Left ventricle myocardium inferior (tissue), 1 donor: ENCODE measurements at regions not wholly inside any gene's neighbourhood (a gene's known extent, or its start where the extent isn't known, plus 50 kb on each side); places are given as distances from the start of the nearest gene placed in this dataset.
"Not testable (repeated sequence)": the region's sequence is repeated elsewhere in the genome, so short reads cannot be mapped to it uniquely, and the experiment has no call there.

Experiments
- DNase-seq: peaks from one replicate; pipeline ENCODE4 v3.0.0-alpha.2; 2020
- H3K27ac ChIP-seq: fragments of 200-600 bp; replicated peaks from 2 replicates; pipeline ENCODE4 v1.8.0; 2021
- H3K27me3 ChIP-seq: fragments of 200-600 bp; 2 replicates; pipeline ENCODE4 v1.8.0; 2021; ENCODE audit warnings: low read depth
- H3K36me3 ChIP-seq: fragments of 200-600 bp; 2 replicates; pipeline ENCODE4 v1.8.0; 2021
- H3K4me1 ChIP-seq: fragments of 200-600 bp; 2 replicates; pipeline ENCODE4 v1.8.0; 2021
- H3K4me3 ChIP-seq: fragments of 200-600 bp; 2 replicates; pipeline ENCODE4 v1.8.0; 2021; ENCODE audit warnings: mild to moderate bottlenecking, moderate library complexity
- H3K9me3 ChIP-seq: fragments of 200-600 bp; replicated peaks from 2 replicates; pipeline ENCODE4 v1.8.0; 2021
- intact Hi-C: fragments of 100-400 bp; cut with micrococcal nuclease; formaldehyde crosslinking; loops from one replicate; pipeline ENCODE4 v1.11.0; 2022
- TF ChIP-seq, protein P1 (sequence below): fragments of 200-600 bp; IDR thresholded peaks from 2 replicates; pipeline ENCODE4 v1.8.0; 2021; ENCODE audit warnings: antibody characterized with exemption, mild to moderate bottlenecking, borderline replicate concordance
- donor health status: DM: no; HTN: yes; CAD: no; lungs with severe emphysema.

DNA sequence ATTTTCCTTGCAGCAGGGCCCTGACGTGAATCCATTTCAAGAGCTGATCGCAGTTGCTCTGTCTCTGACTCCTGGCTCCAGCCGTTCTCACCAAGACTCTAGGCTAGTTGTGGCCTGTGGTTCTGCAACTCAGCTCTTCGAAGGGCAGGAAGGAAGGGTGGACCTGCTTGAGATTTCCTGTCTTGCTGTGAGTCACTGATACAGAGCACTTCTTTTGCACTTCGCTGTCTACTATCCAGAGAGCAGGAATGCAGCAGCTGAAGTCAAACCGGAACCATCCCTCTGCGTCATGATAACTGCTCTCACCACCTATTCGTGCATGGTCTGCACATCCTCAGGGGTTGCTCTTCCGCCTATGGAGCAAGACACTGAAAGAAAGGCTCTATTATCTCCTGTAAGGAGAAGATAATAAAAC, 59.7 kb downstream of the RAP2B start:
- peak overlapping the region; percentile 79 for H3K27ac ChIP-seq
- peaks cover 22% of the 10 kb centered on the region for H3K4me1 ChIP-seq
- peak overlapping the region; percentile 20 for H3K4me3 ChIP-seq
- DNase-seq = peak; percentile 47
- no peaks in the 10 kb centered on the region for H3K27me3 ChIP-seq
- H3K36me3 ChIP-seq = no peaks in the 10 kb centered on the region
- TF ChIP-seq, protein P1, sequence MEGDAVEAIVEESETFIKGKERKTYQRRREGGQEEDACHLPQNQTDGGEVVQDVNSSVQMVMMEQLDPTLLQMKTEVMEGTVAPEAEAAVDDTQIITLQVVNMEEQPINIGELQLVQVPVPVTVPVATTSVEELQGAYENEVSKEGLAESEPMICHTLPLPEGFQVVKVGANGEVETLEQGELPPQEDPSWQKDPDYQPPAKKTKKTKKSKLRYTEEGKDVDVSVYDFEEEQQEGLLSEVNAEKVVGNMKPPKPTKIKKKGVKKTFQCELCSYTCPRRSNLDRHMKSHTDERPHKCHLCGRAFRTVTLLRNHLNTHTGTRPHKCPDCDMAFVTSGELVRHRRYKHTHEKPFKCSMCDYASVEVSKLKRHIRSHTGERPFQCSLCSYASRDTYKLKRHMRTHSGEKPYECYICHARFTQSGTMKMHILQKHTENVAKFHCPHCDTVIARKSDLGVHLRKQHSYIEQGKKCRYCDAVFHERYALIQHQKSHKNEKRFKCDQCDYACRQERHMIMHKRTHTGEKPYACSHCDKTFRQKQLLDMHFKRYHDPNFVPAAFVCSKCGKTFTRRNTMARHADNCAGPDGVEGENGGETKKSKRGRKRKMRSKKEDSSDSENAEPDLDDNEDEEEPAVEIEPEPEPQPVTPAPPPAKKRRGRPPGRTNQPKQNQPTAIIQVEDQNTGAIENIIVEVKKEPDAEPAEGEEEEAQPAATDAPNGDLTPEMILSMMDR = no peak
- intact Hi-C loops = no loop called here
- no peaks in the 10 kb centered on the region for H3K9me3 ChIP-seq

DNA sequence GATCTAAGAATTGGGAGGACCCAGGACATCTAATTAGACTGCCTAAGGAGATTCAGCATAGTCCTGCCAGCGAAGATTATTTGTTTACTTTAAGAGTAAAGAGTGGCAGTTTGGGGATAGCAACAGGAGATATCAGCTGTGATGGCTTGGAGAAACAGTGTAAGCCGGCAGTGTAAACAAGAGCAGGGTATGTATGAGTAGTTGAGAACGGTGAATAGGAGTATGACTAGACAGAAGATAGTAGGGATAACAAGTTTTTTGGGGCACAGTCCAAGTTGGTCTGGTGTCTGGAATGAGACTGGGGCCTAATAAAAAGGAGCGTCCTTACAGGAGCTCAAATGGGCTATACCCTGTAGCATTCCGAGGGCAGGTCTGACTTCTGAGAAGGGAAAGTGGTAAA, 64.9 kb downstream of the RAP2B start:
- H3K36me3 ChIP-seq, H3K4me1 ChIP-seq, intact Hi-C loops, H3K9me3 ChIP-seq, H3K4me3 ChIP-seq, H3K27ac ChIP-seq, H3K27me3 ChIP-seq, DNase-seq: not testable (repeated sequence)

DNA sequence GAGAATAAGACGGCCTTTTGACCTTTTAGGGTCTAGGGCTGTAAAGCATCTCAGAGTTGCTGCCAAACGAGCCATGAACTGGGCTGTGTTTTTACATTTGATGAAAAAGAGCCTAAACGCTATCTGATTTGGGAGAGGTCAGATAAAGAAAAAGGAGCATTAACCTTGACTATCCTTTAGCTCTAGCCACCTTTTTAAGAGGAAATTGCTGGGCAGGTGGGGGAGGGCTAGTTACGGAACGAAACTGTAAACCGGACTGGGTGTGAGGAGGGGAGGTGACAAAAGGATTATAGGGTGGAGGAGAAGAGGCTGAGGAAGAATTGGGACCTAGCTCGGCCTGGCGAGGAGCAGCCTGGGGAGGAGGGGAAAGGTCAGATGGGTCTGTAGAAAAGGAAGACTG, 68.4 kb downstream of the RAP2B start:
- H3K4me1 ChIP-seq, H3K4me3 ChIP-seq, intact Hi-C loops, H3K27ac ChIP-seq, H3K36me3 ChIP-seq, H3K27me3 ChIP-seq, H3K9me3 ChIP-seq, DNase-seq: not testable (repeated sequence)

DNA sequence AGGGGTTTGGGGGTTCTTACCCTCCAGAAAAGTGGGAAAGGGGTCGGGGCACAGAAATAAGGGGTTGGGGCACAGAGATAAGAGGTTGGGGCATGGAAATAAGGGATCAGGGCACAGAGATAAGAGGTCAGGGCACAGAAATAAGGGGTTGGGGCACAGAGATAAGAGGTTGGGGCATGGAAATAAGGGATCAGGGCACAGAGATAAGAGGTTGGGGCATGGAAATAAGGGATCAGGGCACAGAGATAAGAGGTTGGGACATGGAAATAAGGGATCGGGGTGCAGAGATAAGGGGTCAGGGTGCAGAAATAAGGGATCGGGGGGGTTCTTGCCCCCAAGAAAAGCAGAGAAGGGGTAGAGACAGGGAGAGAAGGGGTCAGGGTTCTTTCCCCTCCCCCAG, 69.2 kb downstream of the RAP2B start:
- intact Hi-C loops, H3K27ac ChIP-seq, H3K9me3 ChIP-seq, H3K4me3 ChIP-seq, H3K36me3 ChIP-seq, H3K27me3 ChIP-seq, DNase-seq, H3K4me1 ChIP-seq: not testable (repeated sequence)

DNA sequence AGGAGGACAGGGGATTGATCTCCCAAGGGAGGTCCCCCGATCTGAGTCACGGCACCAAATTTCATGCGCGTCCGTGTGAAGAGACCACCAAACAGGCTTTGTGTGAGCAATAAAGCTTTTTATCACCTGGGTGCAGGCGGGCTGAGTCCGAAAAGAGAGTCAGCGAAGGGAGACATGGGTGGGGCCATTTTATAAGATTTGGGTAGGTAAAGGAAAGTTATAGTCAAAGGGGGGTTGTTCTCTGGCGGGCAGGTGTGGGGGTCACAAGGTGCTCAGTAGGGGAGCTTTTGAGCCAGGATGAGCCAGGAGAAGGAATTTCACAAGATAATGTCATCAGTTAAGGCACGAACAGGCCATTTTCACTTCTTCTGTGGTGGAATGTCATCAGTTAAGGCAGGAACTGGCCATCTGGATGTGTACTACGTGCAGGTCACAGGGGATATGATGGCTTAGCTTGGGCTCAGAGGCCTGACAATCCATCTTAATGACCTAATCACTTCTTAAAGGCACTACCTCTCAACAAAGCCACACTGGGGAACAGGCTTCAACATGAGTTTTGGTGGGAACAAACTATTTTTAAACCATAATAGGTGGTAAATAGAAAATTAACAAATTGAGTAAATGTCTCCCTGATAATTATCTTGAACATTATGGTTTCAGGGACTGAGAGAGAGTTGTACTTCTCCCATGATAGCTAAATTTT, 70.2 kb downstream of the RAP2B start:
- H3K27ac ChIP-seq, H3K27me3 ChIP-seq, H3K4me1 ChIP-seq, H3K36me3 ChIP-seq, H3K9me3 ChIP-seq, H3K4me3 ChIP-seq, DNase-seq, intact Hi-C loops: not testable (repeated sequence)

DNA sequence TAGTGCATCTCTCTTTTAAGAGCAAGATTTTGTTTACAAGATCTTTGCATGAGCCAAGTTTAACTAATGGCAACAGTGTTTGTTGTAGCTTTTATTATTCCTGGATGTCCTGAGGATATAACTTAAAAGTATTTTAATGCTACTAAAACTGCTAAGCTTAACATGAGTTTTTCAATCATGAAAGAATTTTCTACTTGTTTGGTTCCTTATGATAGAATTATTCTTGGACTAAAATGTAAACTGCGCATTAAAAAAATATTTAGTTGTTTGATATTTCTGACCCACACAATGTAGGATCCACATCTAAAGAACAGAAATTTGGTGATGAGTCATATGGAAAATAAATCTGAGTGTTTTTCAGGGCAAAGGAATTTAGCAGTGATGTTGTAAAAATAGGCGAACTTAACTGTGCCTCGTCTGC, 70.8 kb downstream of the RAP2B start:
- TF ChIP-seq, protein P1 = no peak
- DNase-seq = no peak
- Histone ChIP-seq H3K4me3 (no peak overlapping the region), H3K9me3 (no peaks in the 10 kb centered on the region), H3K4me1 (no peaks in the 10 kb centered on the region), H3K36me3 (no peaks in the 10 kb centered on the region), H3K27me3 (no peaks in the 10 kb centered on the region), H3K27ac (no peak overlapping the region)
- intact Hi-C loops = no loop called here

DNA sequence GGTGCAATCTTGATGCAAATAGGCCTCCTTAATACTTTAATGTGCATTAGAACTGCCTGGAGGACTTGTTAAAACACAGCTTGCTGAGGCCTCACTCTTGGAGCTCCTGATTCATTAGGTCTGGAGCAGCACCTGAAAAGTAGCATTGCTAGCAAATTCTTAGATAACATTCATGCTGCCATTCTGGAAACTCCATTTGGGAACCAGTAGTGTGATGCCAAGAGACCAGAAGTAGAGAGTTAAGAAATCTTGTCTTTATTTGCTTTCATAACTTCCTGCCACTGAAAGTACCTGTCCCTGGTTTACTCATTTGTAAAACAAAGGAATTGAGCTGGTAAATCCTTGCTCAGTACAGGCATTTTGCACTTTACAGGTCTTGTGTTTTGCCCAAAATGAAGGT, 72.0 kb downstream of the RAP2B start:
- H3K36me3 ChIP-seq = no peaks in the 10 kb centered on the region
- TF ChIP-seq, protein P1 = no peak
- intact Hi-C loops = no loop called here
- H3K27ac ChIP-seq = no peak overlapping the region
- H3K4me3 ChIP-seq = no peak overlapping the region
- no peaks in the 10 kb centered on the region for H3K4me1 ChIP-seq
- no peaks in the 10 kb centered on the region for H3K9me3 ChIP-seq
- H3K27me3 ChIP-seq = no peaks in the 10 kb centered on the region
- no peak for DNase-seq
